ENCODE measurements at regions not wholly inside any gene's neighbourhood (a gene's known extent, or its start where the extent isn't known, plus 50 kb on each side); places are given as distances from the start of the nearest gene placed in this dataset.

- H3K4me3 ChIP-seq (ENCODE audit: control insufficient read depth, low read depth, low read length) = no peak overlapping the region
- TF ChIP-seq, protein P1, sequence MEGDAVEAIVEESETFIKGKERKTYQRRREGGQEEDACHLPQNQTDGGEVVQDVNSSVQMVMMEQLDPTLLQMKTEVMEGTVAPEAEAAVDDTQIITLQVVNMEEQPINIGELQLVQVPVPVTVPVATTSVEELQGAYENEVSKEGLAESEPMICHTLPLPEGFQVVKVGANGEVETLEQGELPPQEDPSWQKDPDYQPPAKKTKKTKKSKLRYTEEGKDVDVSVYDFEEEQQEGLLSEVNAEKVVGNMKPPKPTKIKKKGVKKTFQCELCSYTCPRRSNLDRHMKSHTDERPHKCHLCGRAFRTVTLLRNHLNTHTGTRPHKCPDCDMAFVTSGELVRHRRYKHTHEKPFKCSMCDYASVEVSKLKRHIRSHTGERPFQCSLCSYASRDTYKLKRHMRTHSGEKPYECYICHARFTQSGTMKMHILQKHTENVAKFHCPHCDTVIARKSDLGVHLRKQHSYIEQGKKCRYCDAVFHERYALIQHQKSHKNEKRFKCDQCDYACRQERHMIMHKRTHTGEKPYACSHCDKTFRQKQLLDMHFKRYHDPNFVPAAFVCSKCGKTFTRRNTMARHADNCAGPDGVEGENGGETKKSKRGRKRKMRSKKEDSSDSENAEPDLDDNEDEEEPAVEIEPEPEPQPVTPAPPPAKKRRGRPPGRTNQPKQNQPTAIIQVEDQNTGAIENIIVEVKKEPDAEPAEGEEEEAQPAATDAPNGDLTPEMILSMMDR (IDR thresholded peaks at IDR 0.05; ENCODE audit: control insufficient read depth, insufficient read depth, low read depth, low read length, missing control alignments) = no peak
- DNase-seq (ENCODE audit: low read depth) = no peak
Observed at GRCh38 chr14:36450550-36450949, 69.5 kb downstream of the NKX2-1 start.

- no peak for DNase-seq (ENCODE audit: low read depth)
- no peak overlapping the region for H3K4me3 ChIP-seq (ENCODE audit: control insufficient read depth, low read depth, low read length)
- TF ChIP-seq, protein P1 (IDR thresholded peaks at IDR 0.05; ENCODE audit: control insufficient read depth, insufficient read depth, low read depth, low read length, missing control alignments) = no peak
Observed at GRCh38 chr14:36449903-36450302, 70.1 kb downstream of the NKX2-1 start.

DNA sequence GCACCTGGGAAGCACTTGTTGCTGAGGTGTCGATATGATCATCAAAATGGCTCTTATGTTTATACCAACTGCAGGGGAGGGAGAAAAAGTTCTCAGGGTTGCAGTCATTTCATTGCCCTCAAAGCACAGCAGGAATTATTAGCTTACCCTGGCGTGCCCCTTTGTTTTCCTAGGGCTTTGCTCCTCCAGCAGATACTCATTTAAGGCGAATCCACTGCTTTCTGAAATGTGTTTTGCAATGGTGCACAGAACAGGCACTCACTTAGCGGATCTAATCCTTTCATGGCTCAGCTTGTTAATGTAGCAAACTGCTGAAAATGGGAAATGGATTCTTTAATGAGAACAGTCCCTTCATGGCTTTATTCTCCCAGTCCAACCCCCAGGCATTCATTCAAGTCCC lies 76.7 kb downstream of the NKX2-1 start:
- no peak for DNase-seq (ENCODE audit: low read depth)
- TF ChIP-seq, protein P1 (IDR thresholded peaks at IDR 0.05; ENCODE audit: control insufficient read depth, insufficient read depth, low read depth, low read length, missing control alignments) = no peak
- no peak overlapping the region for H3K4me3 ChIP-seq (ENCODE audit: control insufficient read depth, low read depth, low read length)

DNA sequence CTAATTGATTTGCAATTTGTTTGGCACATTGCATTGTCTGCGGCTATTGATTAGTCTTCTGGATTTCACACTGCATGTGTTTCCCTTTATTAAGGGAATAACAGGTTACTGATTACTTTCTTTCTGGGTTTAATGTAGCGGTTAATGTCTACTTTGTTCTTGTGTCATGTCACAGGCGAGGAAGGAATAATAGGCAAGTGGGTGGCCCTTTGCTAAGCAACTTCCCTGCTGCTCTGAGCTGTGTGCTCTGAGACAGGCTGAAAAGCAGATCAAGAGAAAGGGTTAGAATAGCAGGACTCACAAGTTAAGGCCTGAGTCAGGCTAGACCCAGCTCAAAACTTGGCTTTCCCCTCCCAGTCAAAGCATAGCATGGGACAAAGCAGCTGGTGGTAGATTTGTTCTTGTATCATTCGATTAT lies 77.2 kb downstream of the NKX2-1 start:
- H3K4me3 ChIP-seq (ENCODE audit: control insufficient read depth, low read depth, low read length) = no peak overlapping the region
- TF ChIP-seq, protein P1 (IDR thresholded peaks at IDR 0.05; ENCODE audit: control insufficient read depth, insufficient read depth, low read depth, low read length, missing control alignments) = no peak
- no peak for DNase-seq (ENCODE audit: low read depth)

- TF ChIP-seq, protein P1 (IDR thresholded peaks at IDR 0.05; ENCODE audit: control insufficient read depth, insufficient read depth, low read depth, low read length, missing control alignments) = no peak
- no peak overlapping the region for H3K4me3 ChIP-seq (ENCODE audit: control insufficient read depth, low read depth, low read length)
- DNase-seq (ENCODE audit: low read depth) = no peak
Observed at GRCh38 chr14:36441283-36441682, 78.7 kb downstream of the NKX2-1 start.

DNA sequence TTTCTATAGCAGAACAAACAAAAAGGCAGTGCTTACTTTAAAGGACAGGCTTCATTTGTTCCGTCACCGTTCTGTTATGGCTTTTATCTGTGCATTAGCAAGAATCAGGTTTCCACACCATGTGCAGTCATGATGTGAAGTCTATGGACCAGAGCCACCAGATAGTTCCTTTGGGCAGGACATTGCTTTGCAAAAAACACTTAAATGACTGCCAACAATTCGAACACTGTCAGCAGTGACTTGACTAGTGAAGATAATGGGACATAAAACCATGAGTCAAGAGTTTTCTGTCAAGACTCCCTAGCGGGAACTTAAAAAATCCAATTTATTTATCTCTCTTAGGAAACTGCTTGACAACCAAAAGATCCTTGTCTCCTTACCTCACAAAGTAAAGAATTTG lies 80.3 kb downstream of the NKX2-1 start:
- DNase-seq (ENCODE audit: low read depth) = no peak
- no peak overlapping the region for H3K4me3 ChIP-seq (ENCODE audit: control insufficient read depth, low read depth, low read length)
- TF ChIP-seq, protein P1 (IDR thresholded peaks at IDR 0.05; ENCODE audit: control insufficient read depth, insufficient read depth, low read depth, low read length, missing control alignments) = no peak

GRCh38 chr14:36438883-36439282 lies 81.1 kb downstream of the NKX2-1 start:
- no peak for DNase-seq (ENCODE audit: low read depth)

More at GRCh38 chr14:36438883-36439282, 81.1 kb downstream of the NKX2-1 start:
- TF ChIP-seq, protein P1 (IDR thresholded peaks at IDR 0.05; ENCODE audit: control insufficient read depth, insufficient read depth, low read depth, low read length, missing control alignments) = no peak
- no peak overlapping the region for H3K4me3 ChIP-seq (ENCODE audit: control insufficient read depth, low read depth, low read length)
